ENCODE measurements at regions not wholly inside any gene's neighbourhood (a gene's known extent, or its start where the extent isn't known, plus 50 kb on each side); places are given as distances from the start of the nearest gene placed in this dataset.

- intact Hi-C loops (cut with micrococcal nuclease), result no loop called here
- H3K27me3 ChIP-seq (replicated peaks in 1 of 4; ENCODE audit: control extremely low read depth in 1 of 4, control insufficient read depth in 3 of 4, insufficient read depth in 4 of 4, low read length in 3 of 4), result no peaks in the 10 kb centered on the region
- peaks cover 0 to 3% (median 0%) of the 10 kb centered on the region in 3 donors for H3K9me3 ChIP-seq (ENCODE audit: control extremely low read depth in 1 of 3, control insufficient read depth in 2 of 3, insufficient read depth in 1 of 3, low read length in 2 of 3)
- H4K20me1 ChIP-seq (ENCODE audit: control insufficient read depth, insufficient read depth, low read length, poor library complexity, severe bottlenecking), result no peaks in the 10 kb centered on the region
- ChIA-PET POLR2A (no interaction called here), CTCF (no interaction called here)
- no peak overlapping the region for H3K4me3 ChIP-seq (ENCODE audit: control extremely low read depth in 1 of 5, extremely low read depth in 1 of 5, insufficient read depth in 1 of 5, low read depth in 2 of 5, low read length in 4 of 5)
- no peak overlapping the region for H3K27ac Mint-ChIP-seq
- TF ChIP-seq EZH2 (IDR thresholded peaks at IDR 0.05; ENCODE audit: borderline replicate concordance, insufficient read depth, low read depth, low read length, poor library complexity, severe bottlenecking), result no peak
- TF ChIP-seq, protein P1, sequence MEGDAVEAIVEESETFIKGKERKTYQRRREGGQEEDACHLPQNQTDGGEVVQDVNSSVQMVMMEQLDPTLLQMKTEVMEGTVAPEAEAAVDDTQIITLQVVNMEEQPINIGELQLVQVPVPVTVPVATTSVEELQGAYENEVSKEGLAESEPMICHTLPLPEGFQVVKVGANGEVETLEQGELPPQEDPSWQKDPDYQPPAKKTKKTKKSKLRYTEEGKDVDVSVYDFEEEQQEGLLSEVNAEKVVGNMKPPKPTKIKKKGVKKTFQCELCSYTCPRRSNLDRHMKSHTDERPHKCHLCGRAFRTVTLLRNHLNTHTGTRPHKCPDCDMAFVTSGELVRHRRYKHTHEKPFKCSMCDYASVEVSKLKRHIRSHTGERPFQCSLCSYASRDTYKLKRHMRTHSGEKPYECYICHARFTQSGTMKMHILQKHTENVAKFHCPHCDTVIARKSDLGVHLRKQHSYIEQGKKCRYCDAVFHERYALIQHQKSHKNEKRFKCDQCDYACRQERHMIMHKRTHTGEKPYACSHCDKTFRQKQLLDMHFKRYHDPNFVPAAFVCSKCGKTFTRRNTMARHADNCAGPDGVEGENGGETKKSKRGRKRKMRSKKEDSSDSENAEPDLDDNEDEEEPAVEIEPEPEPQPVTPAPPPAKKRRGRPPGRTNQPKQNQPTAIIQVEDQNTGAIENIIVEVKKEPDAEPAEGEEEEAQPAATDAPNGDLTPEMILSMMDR (IDR thresholded peaks at IDR 0.05), result no peak
- no peak overlapping the region for H2AFZ ChIP-seq (ENCODE audit: insufficient read depth, low read depth, low read length, poor library complexity, severe bottlenecking)
- H3K36me3 ChIP-seq (replicated peaks in 1 of 2; ENCODE audit: control extremely low read depth in 1 of 2, control insufficient read depth in 1 of 2, extremely low read depth in 1 of 2, insufficient read depth in 2 of 2, low read length in 1 of 2), result no peaks in the 10 kb centered on the region
- H3K27me3 Mint-ChIP-seq, result peaks cover 12% of the 10 kb centered on the region
- H3K9me3 Mint-ChIP-seq (ENCODE audit: insufficient read depth), result no peaks in the 10 kb centered on the region
- no peak overlapping the region for H3K4me3 Mint-ChIP-seq
- H3K9ac ChIP-seq (ENCODE audit: low read length), result no peak overlapping the region
- no peak for ATAC-seq (ENCODE audit: low read depth)
- no CpG with 5 or more reads among the region's 1 CpG for WGBS (ENCODE audit: insufficient coverage)
- H3K27ac ChIP-seq (ENCODE audit: low read length in 2 of 2), result no peak overlapping the region
- no peak for DNase-seq
- H3K79me2 ChIP-seq (ENCODE audit: control insufficient read depth, insufficient read depth, low read length), result no peaks in the 10 kb centered on the region
- H3K4me2 ChIP-seq (replicated peaks; ENCODE audit: low read depth, low read length, poor library complexity, severe bottlenecking), result no peak overlapping the region
- H3K4me1 ChIP-seq (ENCODE audit: control insufficient read depth in 2 of 2, insufficient read depth in 2 of 2, low read length in 2 of 2), result no peaks in the 10 kb centered on the region
- H3K4me1 Mint-ChIP-seq, result no peaks in the 10 kb centered on the region
Measured at GRCh38 chr2:29987146-29987545, 65.8 kb upstream of the ALK start.

- H3K27me3 Mint-ChIP-seq, result peaks cover 13% of the 10 kb centered on the region
- H3K9me3 ChIP-seq (ENCODE audit: control extremely low read depth in 1 of 3, control insufficient read depth in 2 of 3, insufficient read depth in 1 of 3, low read length in 2 of 3), result peaks cover 0 to 3% (median 0%) of the 10 kb centered on the region in 3 donors
- ChIA-PET POLR2A (no interaction called here), CTCF (no interaction called here)
- ATAC-seq (ENCODE audit: low read depth) (no peak), DNase-seq (no peak)
- no peak overlapping the region for H3K4me3 Mint-ChIP-seq
- H3K79me2 ChIP-seq (ENCODE audit: control insufficient read depth, insufficient read depth, low read length), result no peaks in the 10 kb centered on the region
- intact Hi-C loops (cut with micrococcal nuclease), result no loop called here
- 85% methylated on average over 4 of the region's 4 CpGs for WGBS (ENCODE audit: insufficient coverage)
- no peak overlapping the region for H3K4me3 ChIP-seq (ENCODE audit: control extremely low read depth in 1 of 5, extremely low read depth in 1 of 5, insufficient read depth in 1 of 5, low read depth in 2 of 5, low read length in 4 of 5)
- no peak overlapping the region for H2AFZ ChIP-seq (ENCODE audit: insufficient read depth, low read depth, low read length, poor library complexity, severe bottlenecking)
- no peak overlapping the region for H3K27ac ChIP-seq (ENCODE audit: low read length in 2 of 2)
- no peak overlapping the region for H3K27ac Mint-ChIP-seq
- H3K4me1 Mint-ChIP-seq, result no peaks in the 10 kb centered on the region
- no peak overlapping the region for H3K9ac ChIP-seq (ENCODE audit: low read length)
- H3K36me3 ChIP-seq (replicated peaks in 1 of 2; ENCODE audit: control extremely low read depth in 1 of 2, control insufficient read depth in 1 of 2, extremely low read depth in 1 of 2, insufficient read depth in 2 of 2, low read length in 1 of 2), result no peaks in the 10 kb centered on the region
- no peaks in the 10 kb centered on the region for H3K27me3 ChIP-seq (replicated peaks in 1 of 4; ENCODE audit: control extremely low read depth in 1 of 4, control insufficient read depth in 3 of 4, insufficient read depth in 4 of 4, low read length in 3 of 4)
- H3K9me3 Mint-ChIP-seq (ENCODE audit: insufficient read depth), result no peaks in the 10 kb centered on the region
- no peaks in the 10 kb centered on the region for H3K4me1 ChIP-seq (ENCODE audit: control insufficient read depth in 2 of 2, insufficient read depth in 2 of 2, low read length in 2 of 2)
- TF ChIP-seq, protein P1 (IDR thresholded peaks at IDR 0.05), result no peak
- no peak for TF ChIP-seq EZH2 (IDR thresholded peaks at IDR 0.05; ENCODE audit: borderline replicate concordance, insufficient read depth, low read depth, low read length, poor library complexity, severe bottlenecking)
- no peak overlapping the region for H3K4me2 ChIP-seq (replicated peaks; ENCODE audit: low read depth, low read length, poor library complexity, severe bottlenecking)
- no peaks in the 10 kb centered on the region for H4K20me1 ChIP-seq (ENCODE audit: control insufficient read depth, insufficient read depth, low read length, poor library complexity, severe bottlenecking)
Measured at GRCh38 chr2:29990129-29990528, 68.7 kb upstream of the ALK start.
